Epithelial cell of esophagus (primary cell): ENCODE measurements at regions not wholly inside any gene's neighbourhood (a gene's known extent, or its start where the extent isn't known, plus 50 kb on each side); places are given as distances from the start of the nearest gene placed in this dataset.
"Not testable (repeated sequence)": the region's sequence is repeated elsewhere in the genome, so short reads cannot be mapped to it uniquely, and the experiment has no call there.

Experiments
- DNase-seq: peaks from one replicate; pipeline ENCODE4 v3.0.0; 2010; ENCODE audit warnings: low read depth
- H3K4me3 ChIP-seq: 2 replicates; pipeline ENCODE4 v1.5.1; 2011; ENCODE audit warnings: mild to moderate bottlenecking, low read length, control low read depth
- CTCF ChIP-seq: IDR thresholded peaks from 2 replicates; pipeline ENCODE4 v1.5.1; 2011; ENCODE audit warnings: low read depth, mild to moderate bottlenecking, low read length, control low read depth, inconsistent platforms; ENCODE audit not compliant: insufficient read depth; ENCODE audit errors: missing control alignments

GRCh38 chr5:135737701-135738563, 96.5 kb upstream of the SLC25A48 start:
- H3K4me3 ChIP-seq: no peak overlapping the region
- DNase-seq: no peak
- no peak for TF ChIP-seq CTCF

GRCh38 chr5:135736952-135737351, 97.5 kb upstream of the SLC25A48 start:
- H3K4me3 ChIP-seq, DNase-seq: not testable (repeated sequence)

GRCh38 chr5:135735831-135736230, 98.6 kb upstream of the SLC25A48 start:
- TF ChIP-seq CTCF: no peak
- no peak for DNase-seq
- H3K4me3 ChIP-seq: no peak overlapping the region

GRCh38 chr5:135734956-135735355, 99.5 kb upstream of the SLC25A48 start:
- DNase-seq, H3K4me3 ChIP-seq: not testable (repeated sequence)

- DNase-seq, H3K4me3 ChIP-seq: not testable (repeated sequence)
These were observed 103.4 kb upstream of the SLC25A48 start for GRCh38 chr5:135731034-135731433.

GRCh38 chr5:135730161-135730560, 104.3 kb upstream of the SLC25A48 start:
- not testable (repeated sequence) for DNase-seq, H3K4me3 ChIP-seq

GRCh38 chr5:135729321-135729786, 105.1 kb upstream of the SLC25A48 start:
- H3K4me3 ChIP-seq: no peak overlapping the region
- TF ChIP-seq CTCF: peak; percentile 59
- peak; percentile 54 for DNase-seq

- no peak overlapping the region for H3K4me3 ChIP-seq
- no peak for DNase-seq
- no peak for TF ChIP-seq CTCF
These were observed 109.8 kb upstream of the SLC25A48 start for GRCh38 chr5:135724617-135725016.

GRCh38 chr5:135723491-135723890, 111.0 kb upstream of the SLC25A48 start:
- TF ChIP-seq CTCF: no peak
- H3K4me3 ChIP-seq: no peak overlapping the region
- no peak for DNase-seq
